HG03175 (cell line): ENCODE measurements at regions not wholly inside any gene's neighbourhood (a gene's known extent, or its start where the extent isn't known, plus 50 kb on each side); places are given as distances from the start of the nearest gene placed in this dataset.
A peak's percentile ranks its signal among the peaks of the same experiment; 100 is the strongest.

ENCODE experiments used
- ATAC-seq: cut with Tn5 transposase; IDR thresholded peaks from one replicate; pipeline ENCODE4 v1.9.1; 2021; ENCODE audit warnings: mild to moderate bottlenecking, moderate library complexity; ENCODE audit not compliant: unreplicated experiment

GRCh38 chr5:106755066-106755465, 915.7 kb downstream of the EFNA5 start:
- no peak for ATAC-seq

GRCh38 chr5:106749826-106750225, 920.9 kb downstream of the EFNA5 start:
- no peak for ATAC-seq

- ATAC-seq: no peak
These were observed 931.6 kb downstream of the EFNA5 start for GRCh38 chr5:106739127-106739526.

- ATAC-seq: no peak
These were observed 933.6 kb downstream of the EFNA5 start for GRCh38 chr5:106737111-106737510.

GRCh38 chr5:106732624-106733023, 938.1 kb downstream of the EFNA5 start:
- no peak for ATAC-seq

GRCh38 chr5:106730912-106731311, 939.8 kb downstream of the EFNA5 start:
- ATAC-seq: no peak

- no peak for ATAC-seq
These were observed 940.2 kb downstream of the EFNA5 start for GRCh38 chr5:106730506-106730905.

GRCh38 chr5:106728208-106728607, 942.5 kb downstream of the EFNA5 start:
- no peak for ATAC-seq

- no peak for ATAC-seq
These were observed 943.7 kb downstream of the EFNA5 start for GRCh38 chr5:106727071-106727470.

GRCh38 chr5:106720367-106720766, 950.4 kb downstream of the EFNA5 start:
- no peak for ATAC-seq

GRCh38 chr5:106699796-106700195, 970.9 kb downstream of the EFNA5 start:
- ATAC-seq: no peak

GRCh38 chr5:106699198-106699597, 971.5 kb downstream of the EFNA5 start:
- no peak for ATAC-seq

- no peak for ATAC-seq
These were observed 972.6 kb downstream of the EFNA5 start for GRCh38 chr5:106698169-106698568.

GRCh38 chr5:106691701-106692100, 979.0 kb downstream of the EFNA5 start:
- ATAC-seq: no peak

- ATAC-seq: no peak
These were observed 980.2 kb downstream of the EFNA5 start for GRCh38 chr5:106690585-106690984.

- peak; percentile 87 for ATAC-seq
These were observed 990.4 kb downstream of the EFNA5 start for GRCh38 chr5:106680330-106680729.

GRCh38 chr5:106677057-106677456, 993.7 kb downstream of the EFNA5 start:
- ATAC-seq: no peak

- ATAC-seq: no peak
These were observed 995.0 kb downstream of the EFNA5 start for GRCh38 chr5:106675687-106676086.

GRCh38 chr5:106673941-106674340, 996.8 kb downstream of the EFNA5 start:
- ATAC-seq: no peak

GRCh38 chr5:106661866-106662265, 1008.9 kb downstream of the EFNA5 start:
- no peak for ATAC-seq

- no peak for ATAC-seq
These were observed 1010.1 kb downstream of the EFNA5 start for GRCh38 chr5:106660681-106661080.

- no peak for ATAC-seq
These were observed 1012.6 kb downstream of the EFNA5 start for GRCh38 chr5:106658150-106658549.

- ATAC-seq: no peak
These were observed 1013.9 kb downstream of the EFNA5 start for GRCh38 chr5:106656821-106657220.

- no peak for ATAC-seq
These were observed 1021.7 kb downstream of the EFNA5 start for GRCh38 chr5:106649031-106649430.
